ENCODE measurements at regions not wholly inside any gene's neighbourhood (a gene's known extent, or its start where the extent isn't known, plus 50 kb on each side); places are given as distances from the start of the nearest gene placed in this dataset.
"Not testable (repeated sequence)": the region's sequence is repeated elsewhere in the genome, so short reads cannot be mapped to it uniquely, and the experiment has no call there.

DNA sequence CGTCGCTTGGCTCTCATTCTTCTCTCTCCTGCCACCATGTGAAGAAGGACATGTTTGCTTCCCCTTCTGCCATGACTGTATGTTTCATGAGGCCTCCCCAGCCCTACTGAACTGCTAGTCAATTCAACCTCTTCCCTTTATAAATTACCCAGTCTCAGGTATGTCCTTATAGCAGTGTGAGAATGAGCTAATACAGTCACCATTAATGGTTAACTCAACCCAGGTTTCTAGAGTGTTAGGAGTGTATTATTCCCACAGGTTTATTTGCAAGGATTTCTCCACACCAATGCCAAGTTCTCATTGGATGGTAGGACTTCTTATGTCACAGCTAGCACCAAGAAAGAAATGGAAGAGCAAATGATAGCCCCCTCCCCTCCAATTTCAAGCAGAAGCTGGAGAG is 71.9 kb downstream of the DYNAP start:
- DNase-seq (ENCODE audit: low spot score), result no peak

DNA sequence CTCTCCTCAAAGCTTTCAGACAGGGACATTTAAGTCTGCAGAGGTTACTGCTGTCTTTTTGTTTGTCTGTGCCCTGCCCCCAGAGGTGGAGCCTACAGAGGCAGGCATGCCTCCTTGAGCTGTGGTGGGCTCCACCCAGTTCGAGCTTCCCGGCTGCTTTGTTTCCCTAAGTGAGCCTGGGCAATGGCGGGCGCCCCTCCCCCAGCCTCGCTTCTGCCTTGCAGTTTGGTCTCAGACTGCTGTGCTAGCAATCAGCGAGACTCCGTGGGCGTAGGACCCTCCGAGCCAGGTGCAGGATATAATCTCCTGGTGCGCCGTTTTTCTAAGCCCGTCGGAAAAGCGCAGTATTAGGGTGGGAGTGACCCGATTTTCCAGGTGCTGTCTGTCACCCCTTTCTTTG is 78.7 kb downstream of the DYNAP start:
- DNase-seq (ENCODE audit: low spot score), result not testable (repeated sequence)

DNA sequence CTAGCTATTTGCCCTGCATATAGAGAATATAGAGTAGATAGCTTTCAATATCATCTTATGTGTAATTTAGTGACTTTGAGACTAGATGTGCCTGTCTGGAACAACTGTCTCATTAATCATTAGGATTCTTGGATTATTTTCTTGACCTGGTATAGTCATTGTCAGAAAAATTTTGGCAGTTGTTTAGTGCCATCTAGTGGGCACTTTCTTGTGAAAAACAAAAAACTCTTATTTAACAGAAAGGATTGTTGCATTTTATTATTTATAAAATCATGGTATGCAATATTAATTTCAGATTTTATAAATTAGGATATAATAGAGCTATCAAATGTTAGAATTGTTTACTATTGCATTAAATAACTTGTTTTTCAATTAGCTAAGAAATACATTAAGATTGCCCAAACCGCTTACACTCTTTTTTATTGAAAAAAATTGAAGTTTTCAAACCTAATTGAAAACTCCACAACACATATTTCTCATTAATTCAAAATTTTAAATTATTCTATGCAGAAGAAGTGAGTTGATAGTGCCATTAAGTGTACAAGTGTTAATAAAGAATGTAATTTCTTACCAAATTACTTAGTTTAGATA is 80.3 kb downstream of the DYNAP start:
- DNase-seq (ENCODE audit: low spot score), result no peak

DNA sequence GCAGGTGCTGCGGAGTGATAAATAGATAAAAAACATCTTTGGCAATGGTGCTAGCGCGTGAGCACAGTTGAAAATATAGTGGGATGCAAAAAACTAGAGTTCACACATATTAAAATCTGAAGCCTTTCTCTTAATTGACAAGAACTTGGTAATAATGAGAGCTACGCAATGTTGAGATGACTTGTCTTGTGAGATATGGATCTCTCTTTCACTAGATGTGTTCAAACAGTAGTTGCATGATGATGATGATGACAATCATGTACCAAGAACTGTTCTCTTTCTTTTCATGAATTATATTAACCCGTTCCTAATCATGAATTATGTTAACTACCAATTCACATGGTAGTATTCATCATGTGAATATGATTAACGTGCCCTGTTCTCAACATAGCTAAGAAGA is 81.1 kb downstream of the DYNAP start:
- DNase-seq (ENCODE audit: low spot score), result no peak

DNA sequence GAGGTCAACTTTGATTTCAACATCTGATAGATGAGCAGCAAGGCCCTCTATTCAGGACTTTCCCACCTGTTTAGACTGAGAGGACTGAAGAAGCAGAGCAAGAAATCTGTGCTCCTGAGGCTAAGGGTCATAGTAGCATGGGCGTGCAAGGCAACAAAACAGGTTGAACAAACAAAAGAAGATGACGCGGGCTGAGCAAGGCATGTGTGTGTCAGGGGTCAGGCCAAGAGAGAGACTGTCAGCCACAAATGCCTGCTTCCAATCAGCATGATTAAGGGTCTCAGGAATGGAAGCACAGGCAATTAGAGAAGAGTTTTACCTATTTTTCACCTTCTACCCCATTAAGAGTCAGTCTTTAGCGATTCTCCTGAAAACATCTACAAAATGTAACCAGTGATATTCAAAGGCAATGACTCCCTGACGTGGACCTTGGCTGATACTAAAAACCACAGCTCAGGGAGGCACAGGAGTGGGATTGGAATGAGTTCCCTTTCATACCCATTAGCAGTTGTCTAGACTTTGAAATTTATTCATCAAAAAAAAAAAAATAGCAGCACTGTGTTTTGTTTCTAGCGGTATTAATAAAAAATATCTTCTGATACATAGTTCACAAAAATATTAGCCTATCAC is 81.9 kb downstream of the DYNAP start:
- no peak for DNase-seq (ENCODE audit: low spot score)

DNA sequence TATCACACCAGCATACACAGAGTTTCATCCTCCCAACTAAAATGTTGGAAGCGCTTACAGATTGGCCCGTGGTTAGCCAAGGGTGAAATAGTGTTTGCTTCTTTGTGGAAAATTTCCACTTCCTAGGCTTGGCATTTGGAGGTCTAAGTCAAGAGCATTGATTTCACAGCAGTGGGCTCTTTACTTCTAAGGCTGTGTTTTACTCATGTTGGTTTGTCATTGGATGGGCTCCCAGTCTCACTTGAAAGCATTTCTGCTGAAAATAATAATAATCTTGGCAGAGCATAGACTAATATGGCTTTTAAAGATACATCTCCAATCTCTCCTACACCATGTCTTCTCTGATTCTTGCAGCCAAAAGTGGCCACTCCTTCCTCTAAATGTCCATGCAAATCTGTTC is 82.9 kb downstream of the DYNAP start:
- DNase-seq (ENCODE audit: low spot score), result no peak

DNA sequence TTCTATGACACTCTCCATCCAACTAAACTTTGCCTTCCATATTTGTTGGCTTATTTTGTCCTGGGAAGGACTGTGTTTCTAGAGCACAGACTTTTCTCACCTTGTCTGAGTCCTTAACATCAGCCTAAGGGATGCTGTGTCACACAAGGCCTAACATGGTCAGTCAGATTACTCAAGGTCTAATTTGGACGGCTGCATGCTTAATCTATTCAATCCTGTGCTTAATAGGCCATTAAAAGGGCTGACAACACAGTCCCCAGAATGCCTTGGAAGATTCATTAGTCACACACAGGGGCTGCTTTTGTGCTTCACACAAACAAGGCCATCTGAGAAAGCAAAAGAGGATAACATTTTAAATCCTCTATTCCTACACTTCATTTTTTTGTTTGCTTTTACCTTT is 84.0 kb downstream of the DYNAP start:
- no peak for DNase-seq (ENCODE audit: low spot score)

DNA sequence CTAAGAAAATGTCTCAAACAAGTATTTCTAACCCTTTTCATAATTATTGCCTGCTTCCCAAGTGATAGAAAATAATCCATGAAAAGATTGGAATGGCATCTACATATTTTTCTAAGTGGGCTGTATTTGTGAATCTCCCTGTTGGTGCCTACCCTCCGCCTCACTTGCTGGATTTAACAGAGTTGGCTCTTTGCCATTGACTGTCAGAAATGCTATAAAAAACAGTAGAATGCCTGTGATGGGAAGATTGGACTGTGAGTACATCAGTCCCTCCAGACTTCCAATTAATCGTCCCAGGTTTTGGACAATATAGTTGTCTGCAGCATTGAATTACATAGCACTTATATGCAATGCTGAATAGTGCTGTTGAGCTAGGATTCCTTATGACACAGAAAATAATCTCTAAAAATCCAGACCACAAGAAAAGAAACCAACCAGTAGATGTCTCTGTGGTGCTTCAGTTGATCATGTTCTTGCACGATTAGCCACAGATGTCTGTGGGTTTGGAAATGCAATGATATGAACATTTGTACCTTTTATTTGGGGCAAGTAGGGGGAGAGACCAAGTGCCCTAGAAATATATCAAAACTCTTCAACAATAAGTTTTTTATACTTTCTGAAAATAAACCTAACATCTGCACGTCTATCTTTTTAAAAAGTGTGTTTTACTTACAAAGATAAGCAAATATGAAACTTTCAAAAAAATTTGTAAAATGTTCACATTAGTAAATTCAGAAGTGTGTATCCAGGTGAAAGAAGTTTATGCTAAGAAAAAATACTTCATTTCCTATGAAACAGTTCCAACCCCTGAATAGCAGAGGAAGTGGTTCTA is 88.5 kb downstream of the DYNAP start:
- DNase-seq (ENCODE audit: low spot score), result peak; percentile 4

DNA sequence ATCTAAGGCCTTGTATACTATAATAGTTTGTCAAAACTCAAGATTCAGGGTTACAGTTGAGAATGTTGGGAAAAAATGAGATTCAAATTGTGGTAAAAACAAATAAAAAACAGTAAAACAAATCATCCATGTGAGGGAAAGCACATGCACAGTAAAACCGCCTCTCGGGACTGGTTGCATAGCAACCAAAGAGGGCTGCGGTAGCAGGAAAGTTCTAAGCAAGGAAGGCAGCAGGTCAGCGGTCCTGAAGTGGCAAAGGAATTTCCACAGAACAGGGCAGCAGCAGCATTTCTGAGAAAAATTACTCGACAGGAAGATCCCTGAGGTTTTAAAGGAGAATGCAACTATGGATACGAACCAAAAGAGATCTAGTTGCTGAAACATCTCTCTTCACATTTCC is 93.7 kb downstream of the DYNAP start:
- no peak for DNase-seq (ENCODE audit: low spot score)

DNA sequence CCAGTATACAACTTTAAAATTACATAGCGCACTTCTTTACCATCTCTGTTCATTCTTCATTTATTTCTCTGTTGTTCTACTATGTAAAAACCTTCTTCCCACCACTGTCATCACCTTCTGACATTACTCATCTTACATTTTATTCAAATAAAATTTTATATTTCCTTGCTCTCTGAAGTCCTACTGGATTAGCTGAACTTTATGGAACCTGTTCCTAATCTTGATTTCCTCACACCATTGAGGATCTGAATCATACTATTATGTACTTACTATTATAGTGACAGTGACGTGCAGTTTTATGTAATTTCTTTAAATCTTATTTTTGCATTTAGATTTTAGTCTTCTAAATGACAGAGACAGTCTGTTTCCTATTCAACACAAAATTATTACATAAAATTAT is 98.3 kb downstream of the DYNAP start:
- DNase-seq (ENCODE audit: low spot score), result no peak

DNA sequence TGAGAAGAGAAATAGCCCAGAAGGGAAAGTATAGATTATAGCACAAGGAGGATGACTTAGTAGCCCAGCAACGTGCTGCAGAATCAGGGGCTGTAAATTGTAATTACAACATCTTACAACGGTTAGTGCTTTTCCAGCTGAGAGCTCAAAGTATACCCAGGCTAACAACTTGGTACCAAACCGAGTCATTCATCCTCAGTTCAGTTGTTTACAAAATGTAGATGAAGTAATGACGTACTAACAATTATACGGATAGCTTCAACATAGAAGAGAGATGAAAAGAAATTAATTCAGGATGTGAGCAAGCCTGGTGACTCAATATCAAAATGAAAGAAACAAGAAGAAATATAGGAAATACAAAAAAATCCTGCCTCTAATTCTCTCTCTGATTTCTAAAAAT is 99.2 kb downstream of the DYNAP start:
- DNase-seq (ENCODE audit: low spot score), result no peak

DNA sequence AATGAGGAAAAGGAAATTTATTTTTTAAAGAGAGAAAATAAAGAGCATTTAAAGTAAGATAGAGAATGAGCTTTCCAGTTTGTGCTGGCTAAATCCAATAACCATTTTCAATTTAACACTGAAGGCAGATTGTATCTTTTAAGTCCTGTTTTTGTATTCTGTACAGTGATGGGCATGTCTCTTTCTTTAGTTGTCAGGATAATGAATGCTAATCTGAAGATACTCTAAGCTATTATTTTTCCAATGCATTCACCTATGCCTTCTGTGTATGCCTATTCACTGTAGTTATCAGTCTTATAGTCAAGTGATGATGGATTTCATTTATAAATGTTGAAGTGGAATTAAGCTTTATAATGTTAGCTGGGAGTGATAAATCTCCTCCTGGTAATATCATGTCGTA is 101.4 kb downstream of the DYNAP start:
- DNase-seq (ENCODE audit: low spot score), result no peak

DNA sequence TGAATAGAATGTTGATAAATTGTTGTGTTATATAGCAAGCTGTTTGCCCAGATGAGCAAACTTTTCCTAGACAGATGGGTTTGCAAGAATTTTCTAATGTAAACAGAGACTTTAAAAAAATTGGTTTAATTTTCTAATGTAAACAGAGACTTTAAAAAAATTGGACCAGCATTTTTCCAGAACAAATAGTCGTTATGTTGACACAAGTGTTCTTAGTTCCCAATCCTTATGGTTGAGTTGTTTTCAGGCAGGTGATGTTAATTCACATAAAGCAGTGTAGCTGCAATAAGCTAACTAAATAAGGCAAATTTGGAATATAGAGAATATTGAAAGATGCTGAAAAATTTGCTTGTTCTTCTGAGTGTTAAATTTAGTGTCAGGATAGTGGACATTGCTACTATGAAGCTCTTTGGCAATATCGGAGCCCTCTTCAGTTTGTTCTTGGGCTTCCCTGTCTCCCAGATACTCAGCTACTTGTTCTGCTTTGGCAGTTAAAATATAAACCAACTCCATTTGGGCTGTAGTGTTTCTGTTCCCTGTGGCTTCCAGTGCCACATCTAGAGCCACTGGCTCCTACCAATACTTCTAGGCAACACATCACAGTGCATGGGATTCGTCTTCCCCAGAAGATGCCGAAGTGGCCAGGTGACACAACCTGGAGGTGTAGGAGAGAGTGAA is 105.7 kb downstream of the DYNAP start:
- no peak for DNase-seq (ENCODE audit: low spot score)

DNA sequence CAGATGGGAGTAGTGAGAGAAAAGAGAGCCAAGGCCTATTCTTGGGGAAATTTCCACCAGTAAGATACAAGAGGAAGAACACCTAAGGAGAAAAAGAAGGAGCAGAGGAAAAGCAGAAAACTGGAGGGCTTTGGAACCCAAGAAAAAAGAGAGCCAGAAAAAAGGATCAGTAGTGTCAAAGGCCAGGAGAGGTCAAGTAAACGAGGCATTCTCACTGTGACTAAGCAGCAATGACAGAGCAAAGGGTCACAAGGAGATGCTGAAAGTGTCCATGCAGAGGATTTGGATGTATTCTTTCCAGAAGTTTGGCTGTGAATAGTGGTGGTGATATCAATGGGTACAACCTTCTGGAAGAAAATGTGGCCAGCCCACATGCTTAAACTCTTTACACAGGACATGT is 109.5 kb downstream of the DYNAP start:
- no peak for DNase-seq (ENCODE audit: low spot score)

DNA sequence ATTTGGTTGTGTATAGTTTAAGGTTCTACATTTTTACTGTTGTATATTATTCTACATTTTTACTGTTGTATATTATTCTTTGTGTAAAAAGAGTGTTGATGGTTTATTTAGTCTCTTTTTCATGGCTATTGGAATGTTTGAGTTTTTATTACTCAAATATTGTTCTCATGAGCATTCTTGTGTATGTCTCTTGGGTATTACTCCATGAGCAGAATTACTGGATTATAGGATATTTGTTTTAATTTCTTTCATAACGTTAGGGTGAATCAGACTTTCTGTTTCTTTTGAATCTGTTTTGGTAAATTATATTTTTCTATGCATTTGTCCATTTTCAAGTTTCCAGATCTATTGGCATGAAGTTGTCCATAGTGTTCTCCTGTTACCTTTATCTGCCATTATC is 111.6 kb downstream of the DYNAP start:
- DNase-seq (ENCODE audit: low spot score), result no peak

DNA sequence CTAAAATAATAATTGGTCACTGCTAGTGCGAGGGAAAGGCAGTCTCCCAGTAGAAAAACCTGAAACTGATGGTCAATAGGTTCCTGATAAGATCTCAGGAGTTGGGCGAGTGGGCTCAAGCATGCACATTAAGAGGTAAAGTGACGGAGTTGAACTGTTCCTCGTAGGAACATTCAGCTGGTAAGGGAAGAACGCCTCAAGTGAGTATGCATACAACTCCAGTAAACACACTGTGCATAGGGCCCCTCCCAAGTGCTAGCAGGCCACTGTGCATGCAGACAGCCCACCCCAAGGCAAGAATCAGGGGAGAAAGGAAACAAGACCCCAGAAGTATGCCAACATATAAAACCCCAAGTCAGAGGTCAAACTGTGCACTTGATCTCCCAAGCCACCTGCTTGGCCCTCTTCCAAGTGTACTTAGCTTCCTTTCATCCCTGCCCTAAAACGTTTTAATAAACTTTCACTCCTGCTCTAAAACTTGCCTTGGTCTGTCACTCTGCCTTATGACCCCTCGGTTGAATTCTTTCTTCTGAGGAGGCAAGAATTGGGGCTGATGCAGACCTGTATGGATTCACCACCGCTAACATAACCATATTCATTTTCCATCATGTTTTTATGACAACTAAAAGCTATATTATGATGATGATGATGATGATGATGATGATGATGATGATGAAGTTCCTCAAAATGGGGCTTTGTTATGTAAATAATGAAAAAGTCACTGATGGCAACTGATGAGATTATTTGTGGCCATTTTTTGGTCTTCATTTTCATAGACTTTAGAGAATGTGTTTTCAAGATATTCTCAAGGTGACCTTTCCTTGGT is 118.0 kb upstream of the RAB27B start:
- no peak for DNase-seq (ENCODE audit: low spot score)

DNA sequence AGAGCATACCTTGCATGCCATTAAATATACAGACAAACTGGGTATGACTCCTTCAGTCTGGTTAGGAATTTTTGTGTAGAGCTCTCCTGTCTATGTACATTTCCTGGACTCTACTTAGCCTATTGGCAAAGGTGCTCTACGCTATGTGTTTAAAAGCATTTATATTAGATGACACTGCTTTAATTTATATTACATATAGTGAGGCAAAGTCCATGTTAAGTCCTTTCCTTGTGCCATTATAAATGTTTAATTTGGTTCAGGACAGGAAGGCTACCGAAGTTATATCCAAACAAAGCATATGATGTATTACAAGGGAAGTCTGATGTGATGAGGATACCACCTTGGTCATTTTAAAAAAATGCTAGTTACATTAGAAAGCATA is 117.4 kb upstream of the RAB27B start:
- no peak for DNase-seq (ENCODE audit: low spot score)

DNA sequence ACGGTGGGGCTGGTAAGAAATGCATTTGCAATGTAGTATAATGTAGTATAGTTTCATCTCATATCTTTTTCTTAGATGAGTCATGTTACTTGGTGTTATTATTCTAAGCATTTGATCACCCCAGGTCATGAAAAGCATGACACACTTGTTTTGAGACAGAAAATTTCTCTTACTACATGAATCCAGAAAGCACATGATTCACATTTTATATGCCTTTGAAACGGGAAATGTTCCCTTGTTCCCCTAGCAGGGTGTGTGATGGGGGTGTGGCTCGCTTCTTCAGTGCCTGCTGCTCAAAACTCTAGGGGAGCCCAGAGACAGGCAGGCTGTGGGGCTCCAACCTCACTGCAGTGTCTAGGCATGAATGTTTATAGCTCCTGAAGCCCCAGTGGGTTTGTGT is 116.0 kb upstream of the RAB27B start:
- DNase-seq (ENCODE audit: low spot score), result no peak

DNA sequence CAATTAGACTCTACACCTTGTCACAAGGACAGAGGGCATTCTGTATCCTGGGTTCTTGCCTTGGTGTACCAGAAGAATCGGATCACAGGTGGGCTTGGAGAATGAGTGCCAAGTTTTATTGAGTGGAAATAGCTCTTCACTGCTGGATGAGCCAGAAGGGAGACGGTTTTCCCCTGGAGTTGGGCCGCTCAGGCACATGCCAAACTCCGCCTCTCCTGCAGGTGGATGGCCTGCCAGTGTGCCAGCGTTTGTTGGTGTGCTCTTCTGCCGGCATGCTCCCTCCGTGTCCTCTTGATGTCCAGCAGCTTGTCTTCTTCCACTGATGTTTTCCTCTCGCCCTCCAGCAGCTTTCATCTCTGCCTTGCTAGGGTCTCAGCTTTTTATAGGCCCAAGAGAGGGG is 115.5 kb upstream of the RAB27B start:
- DNase-seq (ENCODE audit: low spot score), result no peak

DNA sequence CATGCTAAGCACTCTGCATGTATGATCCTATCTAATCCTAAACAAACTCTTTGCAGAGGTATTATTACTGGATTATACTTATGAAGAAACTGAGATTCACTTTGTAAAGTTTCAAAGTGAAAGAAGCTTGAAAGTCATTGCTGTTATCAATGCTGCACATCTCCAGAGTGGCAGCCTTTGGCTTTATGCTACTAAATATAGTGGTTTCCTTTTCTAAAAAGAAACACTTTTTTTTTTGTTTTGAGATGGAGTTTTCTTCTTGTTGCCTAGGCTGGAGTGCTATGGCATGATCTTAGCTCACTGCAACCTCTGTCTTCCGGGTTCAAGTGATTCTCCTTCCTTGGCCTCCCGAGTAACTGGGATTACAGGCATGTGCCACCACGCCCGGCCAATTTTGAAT is 114.9 kb upstream of the RAB27B start:
- no peak for DNase-seq (ENCODE audit: low spot score)

DNA sequence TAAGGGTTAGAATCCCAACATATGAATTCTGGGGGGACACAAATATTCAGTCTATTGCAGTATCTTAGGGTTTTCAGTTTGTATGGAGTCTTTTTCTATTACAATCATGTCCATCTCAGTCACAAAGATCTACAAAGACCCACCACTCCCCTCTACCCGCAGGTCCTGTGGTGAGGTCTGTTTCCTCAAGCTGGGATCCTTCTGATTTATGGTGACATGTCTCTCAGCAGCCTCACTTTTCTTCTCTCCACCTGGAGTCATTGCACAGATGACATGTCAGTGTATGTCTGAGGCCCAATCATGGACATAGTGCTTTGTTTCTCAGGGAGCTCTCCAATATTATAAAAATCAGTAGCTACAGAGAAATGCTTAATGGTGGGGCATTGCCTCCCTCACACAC is 113.4 kb upstream of the RAB27B start:
- DNase-seq (ENCODE audit: low spot score), result no peak

DNA sequence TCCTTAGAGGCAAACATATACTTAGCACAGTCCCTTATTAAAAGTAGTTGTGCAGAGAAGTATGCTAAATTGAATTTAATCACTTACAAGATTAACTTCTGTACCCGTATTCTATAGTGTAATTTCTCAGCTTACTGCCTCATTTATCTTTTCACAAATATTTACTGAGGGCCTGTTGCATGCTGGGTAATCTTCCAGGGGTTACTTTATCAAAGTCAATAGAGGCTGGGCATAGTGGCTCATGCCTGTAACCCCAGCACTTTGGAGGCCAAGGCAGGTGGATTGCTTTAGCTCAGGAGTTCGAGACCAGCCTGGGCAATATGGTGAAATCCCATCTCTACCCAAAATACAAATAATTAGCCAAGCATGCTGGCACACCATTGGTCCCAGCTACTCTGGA is 111.7 kb upstream of the RAB27B start:
- no peak for DNase-seq (ENCODE audit: low spot score)
